Loucy (cell line): ENCODE measurements at regions not wholly inside any gene's neighbourhood (a gene's known extent, or its start where the extent isn't known, plus 50 kb on each side); places are given as distances from the start of the nearest gene placed in this dataset.

Experiments used
- CTCF ChIP-seq: fragments of 200-600 bp; sonication (generic); conservative IDR thresholded peaks from 2 replicates; pipeline ENCODE4 v1.5.1; 2014; ENCODE audit warnings: mild to moderate bottlenecking, antibody characterized with exemption, low read length
- EZH2phosphoT487 ChIP-seq: fragments of 200-600 bp; IDR thresholded peaks from 2 replicates; pipeline ENCODE4 v1.6.1; 2018; ENCODE audit warnings: antibody characterized with exemption, mild to moderate bottlenecking, moderate library complexity, borderline replicate concordance

- TF ChIP-seq EZH2phosphoT487 = no peak
- no peak for TF ChIP-seq CTCF
Observed at GRCh38 chr4:104123021-104123420, 371.7 kb downstream of the CXXC4 start.
